ENCODE measurements at regions not wholly inside any gene's neighbourhood (a gene's known extent, or its start where the extent isn't known, plus 50 kb on each side); places are given as distances from the start of the nearest gene placed in this dataset.

- H2BK5ac ChIP-seq (ENCODE audit: low read depth, low read length, poor library complexity, severe bottlenecking), result no peak overlapping the region
- BruUV-seq (replicated peaks), result no TSS peak
- H3K4ac ChIP-seq (ENCODE audit: low read depth, low read length), result no peak overlapping the region
- no peak overlapping the region for H3K4me3 ChIP-seq (ENCODE audit: insufficient read depth, low read depth, low read length)
- H2AK9ac ChIP-seq (replicated peaks; ENCODE audit: low read depth, low read length, poor library complexity), result no peak overlapping the region
- dilution Hi-C loops (cut with HindIII; ENCODE audit: low sequenced_read_pairs, unreplicated experiment), result no loop called here
- intact Hi-C loops (cut with micrococcal nuclease), result no loop called here
- H3K23ac ChIP-seq (ENCODE audit: low read depth, low read length), result no peak overlapping the region
- no peak overlapping the region for H3K27ac ChIP-seq (ENCODE audit: insufficient read depth, low read length)
- no peak overlapping the region for H2AK5ac ChIP-seq (ENCODE audit: low read depth, low read length)
- no peaks in the 10 kb centered on the region for H3K9me3 ChIP-seq (ENCODE audit: control insufficient read depth, insufficient read depth, low read length)
- no peak overlapping the region for H2AFZ ChIP-seq (replicated peaks; ENCODE audit: low read length, poor library complexity)
- ChIA-PET POLR2A (ENCODE audit: unreplicated experiment) (no interaction called here), CTCF (no interaction called here)
- TF ChIP-seq FOS (IDR thresholded peaks at IDR 0.05; ENCODE audit: low read depth, low read length), result no peak
- no peak for TF ChIP-seq RCOR1 (IDR thresholded peaks at IDR 0.05; ENCODE audit: insufficient replicate concordance, low read length)
- TF ChIP-seq NFE2L2 (IDR thresholded peaks at IDR 0.05; ENCODE audit: low read depth, low read length), result no peak
- no peak for TF ChIP-seq USF2 (IDR thresholded peaks at IDR 0.05; ENCODE audit: low read depth, low read length)
- no peak for TF ChIP-seq MAZ (IDR thresholded peaks at IDR 0.05; ENCODE audit: borderline replicate concordance, low read depth, low read length)
- TF ChIP-seq CTCF (conservative IDR thresholded peaks at IDR 0.05; ENCODE audit: low read depth, low read length), result no peak
- no peak for TF ChIP-seq MAFK (IDR thresholded peaks at IDR 0.05; ENCODE audit: low read depth, low read length)
- TF ChIP-seq CEBPB (IDR thresholded peaks at IDR 0.05; ENCODE audit: low read depth, low read length), result no peak
- H4K20me1 ChIP-seq (ENCODE audit: insufficient read depth, low read length), result no peaks in the 10 kb centered on the region
- H2BK15ac ChIP-seq (ENCODE audit: low read depth, low read length), result no peak overlapping the region
- no CpG with 5 or more reads among the region's 1 CpG for WGBS, 2 experiments (ENCODE audit: extremely low coverage in 2 of 2, insufficient read length in 1 of 2)
- H3K4me1 ChIP-seq (ENCODE audit: control insufficient read depth, insufficient read depth, low read length), result no peaks in the 10 kb centered on the region
- H4K8ac ChIP-seq (ENCODE audit: low read depth in 2 of 2, low read length in 2 of 2), result no peak overlapping the region
- no peaks in the 10 kb centered on the region for H3K27me3 ChIP-seq (ENCODE audit: control insufficient read depth, insufficient read depth, low read length)
- no peak overlapping the region for H3K4me2 ChIP-seq (ENCODE audit: low read depth, low read length)
- in situ Hi-C loops (cut with MboI; ENCODE audit: low sequenced_read_pairs), result no loop called here
- no peak overlapping the region for H4K5ac ChIP-seq (ENCODE audit: low read depth, low read length)
- no peaks in the 10 kb centered on the region for H3K9me1 ChIP-seq (ENCODE audit: insufficient read depth, low read length)
- H2BK20ac ChIP-seq (ENCODE audit: low read depth, low read length), result no peak overlapping the region
- no peaks in the 10 kb centered on the region for H3K79me1 ChIP-seq (ENCODE audit: low read depth in 1 of 2, low read length in 2 of 2)
- DNase-seq (no peak), ATAC-seq (ENCODE audit: low read depth) (no peak)
- H3K14ac ChIP-seq (replicated peaks; ENCODE audit: low read depth, low read length), result no peak overlapping the region
- H3K36me3 ChIP-seq (ENCODE audit: control insufficient read depth, insufficient read depth, low read length), result no peaks in the 10 kb centered on the region
- H3K9ac ChIP-seq (ENCODE audit: low read depth, low read length), result no peak overlapping the region
- no peak overlapping the region for H2BK120ac ChIP-seq (ENCODE audit: low read depth, low read length)
- H4K91ac ChIP-seq (ENCODE audit: insufficient read depth, low read depth, low read length), result no peak overlapping the region
- no peak overlapping the region for H3K18ac ChIP-seq (ENCODE audit: low read depth, low read length)
- H3K56ac ChIP-seq (ENCODE audit: extremely low read depth, insufficient read depth, low read length), result no peak overlapping the region
These were observed 233.8 kb upstream of the FBXL7 start for GRCh38 chr5:15266229-15266628.

Measured in IMR-90 (cell line).